Vagina (tissue), 2 donors: ENCODE measurements at regions not wholly inside any gene's neighbourhood (a gene's known extent, or its start where the extent isn't known, plus 50 kb on each side); places are given as distances from the start of the nearest gene placed in this dataset.

ENCODE experiments used
- POLR2A ChIP-seq, 2 donors: fragments of 450-650 bp; IDR thresholded peaks; one replicate each; pipeline ENCODE4 v1.6.1; 2017; ENCODE audit warnings: antibody characterized with exemption in 2 of 2, mild to moderate bottlenecking in 2 of 2, moderate library complexity in 2 of 2
- TF ChIP-seq, protein P1 (sequence below), 3 experiments: fragments of 450-650 bp in 2 of 3; fragments of 200-600 bp in 1 of 3; sonication (generic) in 1 of 3; IDR thresholded peaks; one replicate each; pipeline ENCODE4 v1.5.1; 2017 to 2019; ENCODE audit warnings: antibody characterized with exemption in 3 of 3, mild to moderate bottlenecking in 2 of 3, moderate library complexity in 2 of 3

GRCh38 chr16:52770828-52771227 lies 223.9 kb upstream of the TOX3 start:
- TF ChIP-seq, protein P1, sequence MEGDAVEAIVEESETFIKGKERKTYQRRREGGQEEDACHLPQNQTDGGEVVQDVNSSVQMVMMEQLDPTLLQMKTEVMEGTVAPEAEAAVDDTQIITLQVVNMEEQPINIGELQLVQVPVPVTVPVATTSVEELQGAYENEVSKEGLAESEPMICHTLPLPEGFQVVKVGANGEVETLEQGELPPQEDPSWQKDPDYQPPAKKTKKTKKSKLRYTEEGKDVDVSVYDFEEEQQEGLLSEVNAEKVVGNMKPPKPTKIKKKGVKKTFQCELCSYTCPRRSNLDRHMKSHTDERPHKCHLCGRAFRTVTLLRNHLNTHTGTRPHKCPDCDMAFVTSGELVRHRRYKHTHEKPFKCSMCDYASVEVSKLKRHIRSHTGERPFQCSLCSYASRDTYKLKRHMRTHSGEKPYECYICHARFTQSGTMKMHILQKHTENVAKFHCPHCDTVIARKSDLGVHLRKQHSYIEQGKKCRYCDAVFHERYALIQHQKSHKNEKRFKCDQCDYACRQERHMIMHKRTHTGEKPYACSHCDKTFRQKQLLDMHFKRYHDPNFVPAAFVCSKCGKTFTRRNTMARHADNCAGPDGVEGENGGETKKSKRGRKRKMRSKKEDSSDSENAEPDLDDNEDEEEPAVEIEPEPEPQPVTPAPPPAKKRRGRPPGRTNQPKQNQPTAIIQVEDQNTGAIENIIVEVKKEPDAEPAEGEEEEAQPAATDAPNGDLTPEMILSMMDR (IDR thresholded peaks at IDR 0.05): no peak
- TF ChIP-seq POLR2A (IDR thresholded peaks at IDR 0.05): no peak
